GM18505 (cell line): ENCODE measurements at regions not wholly inside any gene's neighbourhood (a gene's known extent, or its start where the extent isn't known, plus 50 kb on each side); places are given as distances from the start of the nearest gene placed in this dataset.

Experiments
- ATAC-seq: cut with Tn5 transposase; IDR thresholded peaks from one replicate; pipeline ENCODE4 v1.9.1; 2021; ENCODE audit not compliant: unreplicated experiment
- POLR2A ChIP-seq: IDR thresholded peaks from 4 replicates; pipeline ENCODE4 v1.6.1; 2011; ENCODE audit warnings: borderline replicate concordance; ENCODE audit not compliant: insufficient read depth, insufficient read length; ENCODE audit errors: extremely low read depth

DNA sequence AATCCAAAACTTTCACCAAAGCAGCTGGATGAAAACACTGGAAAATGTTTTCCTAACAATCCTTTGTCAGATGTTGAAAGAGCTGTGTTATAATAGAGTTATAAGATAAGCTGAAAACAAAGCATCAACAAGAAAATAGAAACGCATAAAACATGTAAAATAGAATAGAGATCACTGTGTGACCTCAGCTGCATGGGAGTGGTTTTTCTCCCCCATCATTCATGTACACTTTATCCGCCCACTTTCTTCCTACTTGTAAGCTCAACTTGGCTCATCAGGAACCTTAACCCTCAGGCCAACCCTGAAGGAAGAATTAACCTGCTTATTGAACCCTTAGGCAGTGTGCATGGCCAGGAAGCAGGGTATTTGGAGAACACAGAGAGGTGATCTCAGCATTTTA lies 238.5 kb upstream of the PMFBP1 start:
- no peak for ATAC-seq
- no peak for TF ChIP-seq POLR2A

DNA sequence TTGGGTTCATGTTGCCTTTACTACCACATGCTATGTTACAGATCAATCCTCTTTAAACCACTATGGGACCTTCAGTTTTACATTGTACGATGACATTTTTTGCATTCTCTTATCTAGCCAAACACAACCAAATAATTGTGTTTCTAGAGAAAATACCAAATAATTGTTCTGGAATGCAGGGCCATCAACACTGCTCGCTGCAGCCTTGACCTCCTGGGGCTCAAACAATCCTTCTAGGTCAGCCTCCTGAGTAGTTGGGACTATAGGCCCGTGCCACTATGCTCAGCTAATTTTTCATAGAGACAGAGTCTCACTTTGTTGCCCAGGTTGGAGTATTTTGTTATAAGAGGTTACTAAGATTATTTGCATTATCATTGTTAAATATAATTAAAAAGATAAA lies 237.5 kb upstream of the PMFBP1 start:
- no peak for ATAC-seq
- TF ChIP-seq POLR2A: no peak

DNA sequence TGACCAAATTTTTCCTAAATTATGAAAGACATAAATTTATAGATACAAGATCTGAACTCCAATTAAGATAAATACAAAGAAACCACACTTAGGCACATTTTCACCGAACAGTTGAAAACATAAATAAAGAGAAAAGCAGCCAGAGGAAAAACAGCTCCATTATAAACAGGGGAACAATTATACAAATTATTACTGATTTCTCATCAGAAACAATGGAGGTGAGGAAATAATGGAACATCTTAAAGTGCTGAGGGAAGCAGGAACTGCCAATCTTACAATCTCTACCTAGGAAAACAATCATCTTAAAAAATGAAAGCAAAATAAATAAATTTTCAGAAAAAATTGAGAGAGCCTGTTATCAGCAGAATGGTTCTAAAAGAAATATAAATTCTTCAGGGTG lies 234.4 kb upstream of the PMFBP1 start:
- no peak for ATAC-seq
- no peak for TF ChIP-seq POLR2A

DNA sequence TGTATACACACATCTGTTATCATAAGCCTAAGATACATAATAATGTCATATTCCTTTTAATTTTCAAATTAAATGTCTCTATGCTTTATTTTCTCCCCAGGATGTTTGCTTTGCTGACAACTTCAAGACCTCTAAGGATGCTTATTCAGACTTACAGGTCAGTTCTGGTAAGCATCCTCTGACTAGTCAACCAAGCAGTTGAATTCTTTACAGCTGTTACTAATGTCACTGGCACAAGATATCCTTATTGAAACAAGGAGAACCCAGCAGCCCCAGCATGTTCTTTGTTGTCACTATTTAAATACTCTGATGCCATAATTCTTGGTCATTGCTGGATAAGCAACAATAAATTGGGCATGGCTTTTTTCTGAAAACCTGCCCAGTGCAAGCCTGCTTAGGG lies 232.3 kb upstream of the PMFBP1 start:
- TF ChIP-seq POLR2A: no peak
- ATAC-seq: no peak

DNA sequence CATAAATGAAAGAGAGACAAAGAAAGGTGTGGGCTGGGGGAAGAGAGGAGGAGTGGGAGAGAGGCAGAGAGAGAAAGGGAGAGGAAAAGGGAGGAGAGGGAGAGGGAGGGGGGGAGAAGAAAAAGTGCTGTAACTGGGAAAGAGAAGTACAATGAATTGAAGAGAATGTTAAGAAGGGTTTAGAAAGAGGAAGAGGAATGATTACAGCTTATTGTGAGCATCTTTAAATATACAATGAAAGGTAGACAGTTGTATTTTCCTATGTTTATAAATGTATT lies 229.1 kb upstream of the PMFBP1 start:
- no peak for ATAC-seq

DNA sequence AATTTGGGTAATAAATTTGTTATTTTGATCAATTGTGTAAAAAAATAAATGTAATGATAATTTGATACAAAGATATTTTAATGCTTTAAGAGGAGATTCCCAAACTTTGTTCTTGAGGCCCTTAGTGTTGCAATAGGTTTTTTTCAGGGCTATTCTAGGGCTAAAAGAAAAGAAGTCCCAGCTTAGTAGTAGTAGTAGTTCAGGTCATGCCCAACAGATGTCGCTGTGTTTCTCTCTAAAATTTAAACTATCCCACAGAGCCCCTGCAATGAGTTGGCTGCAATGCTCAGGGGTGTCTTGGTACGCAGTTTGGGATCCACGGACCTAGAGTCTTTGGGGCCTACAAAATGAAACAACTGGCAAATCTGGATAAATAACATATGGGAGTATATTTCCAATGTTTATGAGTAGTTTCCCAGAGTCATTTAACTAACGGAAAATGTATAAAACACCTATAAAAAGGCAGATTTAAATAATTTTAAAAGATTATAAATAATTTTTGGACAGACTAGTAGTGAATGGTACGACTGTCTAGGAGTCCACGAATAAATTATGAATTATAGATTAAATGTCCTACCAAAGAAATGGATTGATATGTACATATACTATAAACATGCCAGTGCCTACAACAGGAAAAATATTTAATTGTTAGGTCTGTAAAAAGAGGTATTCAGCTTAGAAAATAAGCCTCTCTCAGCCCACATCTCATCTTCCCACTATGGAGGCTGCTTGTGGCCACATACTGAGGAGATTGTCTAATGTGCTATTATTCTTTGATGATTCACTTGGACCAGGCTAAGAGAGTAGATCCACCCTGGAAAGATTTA lies 228.5 kb upstream of the PMFBP1 start:
- ATAC-seq: no peak
- no peak for TF ChIP-seq POLR2A

More for the DNA sequence above, 229.1 kb upstream of the PMFBP1 start:
- TF ChIP-seq POLR2A: no peak

DNA sequence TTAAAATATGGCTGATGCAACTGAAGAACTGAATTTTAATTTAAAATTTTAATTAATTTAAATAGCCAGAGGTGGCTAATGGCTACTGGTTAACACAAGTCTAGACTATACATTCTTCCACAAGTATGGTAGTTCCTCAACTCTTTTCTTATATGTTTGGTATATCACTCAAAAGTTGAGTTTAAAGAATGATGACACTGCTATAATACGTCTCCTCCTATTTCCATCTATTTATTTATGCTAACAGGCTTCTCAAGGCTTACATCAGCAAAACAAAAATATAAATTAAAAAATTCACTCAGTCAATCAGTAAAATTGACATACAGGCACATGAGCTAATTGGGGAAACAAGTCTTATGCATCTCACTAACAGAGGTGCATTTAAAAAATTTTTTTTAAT lies 227.9 kb upstream of the PMFBP1 start:
- no peak for ATAC-seq

DNA sequence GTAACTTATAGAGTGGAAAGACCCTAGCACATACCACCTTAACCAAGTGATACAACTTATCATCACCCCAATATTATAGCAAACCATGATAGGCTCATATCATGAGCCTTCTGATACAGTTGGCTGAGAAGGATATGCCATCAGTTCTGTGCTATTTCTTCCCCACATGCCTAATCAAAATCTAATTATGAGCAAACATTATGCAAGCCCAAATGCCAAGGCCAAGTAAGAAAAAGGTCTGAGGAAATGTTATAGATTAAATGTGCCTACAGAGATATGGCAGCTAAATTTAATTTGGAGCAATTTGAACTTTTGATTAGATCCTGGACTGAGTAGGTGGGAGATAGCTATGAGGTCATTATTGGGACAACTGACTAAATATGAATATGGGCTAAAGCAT lies 225.9 kb upstream of the PMFBP1 start:
- TF ChIP-seq POLR2A: no peak
- ATAC-seq: no peak

More for the DNA sequence above, 227.9 kb upstream of the PMFBP1 start:
- no peak for TF ChIP-seq POLR2A

DNA sequence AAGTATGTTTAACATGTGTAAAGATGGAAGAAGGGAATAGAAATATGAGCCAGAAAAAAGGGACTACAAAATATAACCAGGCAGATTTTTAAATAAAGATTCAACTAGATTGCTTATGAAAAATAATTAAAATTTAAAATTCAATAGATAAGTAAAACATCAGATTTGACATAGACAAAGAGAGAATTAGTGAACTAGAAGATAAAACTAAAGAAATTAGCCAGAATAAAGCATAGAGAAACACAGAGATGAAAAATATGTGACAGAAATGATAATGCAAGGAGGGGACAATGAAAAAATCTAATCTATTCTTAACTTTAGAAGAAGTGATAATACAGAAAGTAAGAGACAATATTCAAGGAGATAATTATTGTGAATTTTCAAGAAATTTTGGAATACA lies 222.6 kb upstream of the PMFBP1 start:
- TF ChIP-seq POLR2A: no peak

DNA sequence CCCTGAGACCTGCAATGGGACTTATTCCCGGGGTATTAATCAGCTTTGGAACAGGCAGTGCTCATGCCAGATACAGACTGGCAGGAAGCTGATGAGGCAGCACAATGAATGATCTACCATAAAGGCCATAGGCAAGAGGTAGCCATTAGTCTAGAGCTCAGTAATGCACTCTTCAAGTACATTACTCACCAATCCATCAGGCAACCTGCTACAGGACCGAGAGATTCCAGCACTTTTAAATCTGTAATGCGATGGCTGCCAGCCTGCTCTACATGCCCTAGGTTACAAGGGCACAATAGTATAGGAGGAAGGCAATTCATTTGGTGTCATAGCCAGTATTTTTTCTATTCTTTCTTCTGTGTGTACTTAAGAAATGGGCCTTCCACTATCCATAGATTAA lies 217.8 kb upstream of the PMFBP1 start:
- ATAC-seq: no peak

More for the DNA sequence above, 222.6 kb upstream of the PMFBP1 start:
- no peak for ATAC-seq

DNA sequence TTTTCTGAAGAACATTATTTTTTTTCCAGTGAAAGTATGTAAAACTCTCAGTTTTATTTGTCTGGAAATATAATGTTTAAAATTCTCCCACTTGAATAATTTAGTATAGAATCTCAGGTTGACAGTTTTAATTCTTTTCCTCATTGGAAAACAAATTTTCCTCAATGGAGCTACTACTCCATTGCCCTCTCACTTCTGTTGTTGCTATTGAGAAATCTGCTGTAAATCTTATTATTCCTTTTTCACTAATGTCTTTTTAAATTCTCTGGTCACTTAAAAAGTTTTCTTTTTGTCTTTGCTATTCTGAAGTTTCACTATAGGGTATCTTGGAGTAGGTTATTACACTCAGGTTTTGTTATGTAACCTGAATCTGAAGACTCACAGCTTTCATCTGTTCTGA lies 216.1 kb upstream of the PMFBP1 start:
- no peak for ATAC-seq
- TF ChIP-seq POLR2A: no peak

More for the DNA sequence above, 217.8 kb upstream of the PMFBP1 start:
- TF ChIP-seq POLR2A: no peak

DNA sequence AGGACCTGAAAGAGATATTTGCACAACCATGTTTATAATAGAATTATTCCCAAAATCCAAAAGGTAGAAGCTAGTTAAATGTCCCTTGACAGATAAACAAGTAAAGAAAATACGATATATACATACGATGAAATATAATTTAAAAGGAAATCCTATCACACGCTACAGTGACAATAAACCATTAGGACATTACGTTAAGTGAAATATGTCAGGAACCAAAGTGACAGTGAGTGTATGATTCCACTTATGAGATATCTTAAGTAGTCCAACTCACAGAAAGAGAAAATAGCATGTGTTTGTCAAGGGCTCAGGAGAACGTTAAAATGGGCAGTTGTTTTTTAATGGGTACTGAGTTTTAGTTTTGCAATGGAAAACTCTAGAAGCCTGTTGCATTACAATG lies 212.7 kb upstream of the PMFBP1 start:
- TF ChIP-seq POLR2A: no peak
- ATAC-seq: no peak

DNA sequence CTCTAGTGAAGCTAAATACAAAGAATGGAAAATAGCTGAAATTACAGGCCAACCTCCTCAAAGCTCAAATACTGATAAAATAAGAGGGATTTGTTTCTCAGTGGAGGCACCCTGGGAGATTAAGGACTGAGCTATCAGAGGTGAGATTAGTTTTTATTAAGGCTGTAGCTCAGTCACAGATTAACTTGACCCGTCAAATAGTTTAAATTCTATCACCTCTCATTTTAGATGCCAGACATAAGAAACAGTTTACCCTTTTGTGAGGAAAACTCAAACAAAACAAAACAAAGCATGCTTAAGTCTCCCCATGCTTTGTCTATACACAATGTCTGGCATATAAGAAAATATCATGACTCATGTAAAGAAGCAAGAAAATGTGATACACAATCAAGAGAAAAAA lies 208.3 kb upstream of the PMFBP1 start:
- TF ChIP-seq POLR2A: no peak
- ATAC-seq: no peak

DNA sequence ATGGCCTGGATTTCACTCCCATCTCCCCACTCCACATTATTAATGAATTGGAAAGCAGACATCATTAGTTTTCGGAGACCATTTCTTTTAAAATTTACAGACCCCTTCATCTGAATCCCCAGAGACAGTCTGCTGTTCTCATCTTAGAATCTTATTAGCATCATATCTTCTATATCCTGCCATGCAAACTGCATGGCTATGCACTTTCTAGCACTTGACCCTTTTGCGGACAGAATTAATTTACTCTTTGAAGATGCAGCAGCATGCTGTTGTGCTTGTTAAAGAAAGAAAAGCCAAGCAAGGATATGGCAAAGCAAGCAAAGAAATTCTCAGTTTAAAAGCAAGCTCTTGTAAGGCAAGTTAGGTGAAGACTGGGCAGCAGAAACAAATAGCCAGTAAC lies 201.2 kb upstream of the PMFBP1 start:
- ATAC-seq: no peak
- no peak for TF ChIP-seq POLR2A
